ENCODE measurements at regions not wholly inside any gene's neighbourhood (a gene's known extent, or its start where the extent isn't known, plus 50 kb on each side); places are given as distances from the start of the nearest gene placed in this dataset.

DNA sequence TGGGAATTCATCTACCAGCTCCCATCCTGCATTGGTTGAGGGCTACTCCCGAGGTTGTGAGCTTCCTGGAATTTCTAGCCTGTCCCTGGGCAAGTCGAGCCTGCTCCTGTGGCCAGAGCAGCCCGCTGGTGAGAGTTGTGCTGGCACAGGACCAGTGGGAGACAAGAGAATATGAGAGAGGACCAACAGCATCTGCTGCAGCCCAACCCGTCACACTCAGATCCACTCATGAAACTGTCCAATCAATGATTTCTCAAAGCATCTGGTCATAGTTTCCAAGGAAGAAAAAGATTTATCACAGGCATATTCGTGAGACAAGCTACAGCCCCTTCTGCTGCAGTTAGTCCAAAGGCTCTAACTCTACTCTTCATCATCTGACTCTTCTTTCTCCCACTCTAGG, 64.4 kb upstream of the RAI14 start:
- TF ChIP-seq, protein P1, sequence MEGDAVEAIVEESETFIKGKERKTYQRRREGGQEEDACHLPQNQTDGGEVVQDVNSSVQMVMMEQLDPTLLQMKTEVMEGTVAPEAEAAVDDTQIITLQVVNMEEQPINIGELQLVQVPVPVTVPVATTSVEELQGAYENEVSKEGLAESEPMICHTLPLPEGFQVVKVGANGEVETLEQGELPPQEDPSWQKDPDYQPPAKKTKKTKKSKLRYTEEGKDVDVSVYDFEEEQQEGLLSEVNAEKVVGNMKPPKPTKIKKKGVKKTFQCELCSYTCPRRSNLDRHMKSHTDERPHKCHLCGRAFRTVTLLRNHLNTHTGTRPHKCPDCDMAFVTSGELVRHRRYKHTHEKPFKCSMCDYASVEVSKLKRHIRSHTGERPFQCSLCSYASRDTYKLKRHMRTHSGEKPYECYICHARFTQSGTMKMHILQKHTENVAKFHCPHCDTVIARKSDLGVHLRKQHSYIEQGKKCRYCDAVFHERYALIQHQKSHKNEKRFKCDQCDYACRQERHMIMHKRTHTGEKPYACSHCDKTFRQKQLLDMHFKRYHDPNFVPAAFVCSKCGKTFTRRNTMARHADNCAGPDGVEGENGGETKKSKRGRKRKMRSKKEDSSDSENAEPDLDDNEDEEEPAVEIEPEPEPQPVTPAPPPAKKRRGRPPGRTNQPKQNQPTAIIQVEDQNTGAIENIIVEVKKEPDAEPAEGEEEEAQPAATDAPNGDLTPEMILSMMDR (IDR thresholded peaks at IDR 0.05; ENCODE audit: low read length), result no peak
- no peak for TF ChIP-seq EZH2 (IDR thresholded peaks at IDR 0.05; ENCODE audit: borderline replicate concordance, low read length)

Measured in OCI-LY1 (cell line).